ENCODE measurements at regions not wholly inside any gene's neighbourhood (a gene's known extent, or its start where the extent isn't known, plus 50 kb on each side); places are given as distances from the start of the nearest gene placed in this dataset.
"Not testable (repeated sequence)": the region's sequence is repeated elsewhere in the genome, so short reads cannot be mapped to it uniquely, and the experiment has no call there.

DNA sequence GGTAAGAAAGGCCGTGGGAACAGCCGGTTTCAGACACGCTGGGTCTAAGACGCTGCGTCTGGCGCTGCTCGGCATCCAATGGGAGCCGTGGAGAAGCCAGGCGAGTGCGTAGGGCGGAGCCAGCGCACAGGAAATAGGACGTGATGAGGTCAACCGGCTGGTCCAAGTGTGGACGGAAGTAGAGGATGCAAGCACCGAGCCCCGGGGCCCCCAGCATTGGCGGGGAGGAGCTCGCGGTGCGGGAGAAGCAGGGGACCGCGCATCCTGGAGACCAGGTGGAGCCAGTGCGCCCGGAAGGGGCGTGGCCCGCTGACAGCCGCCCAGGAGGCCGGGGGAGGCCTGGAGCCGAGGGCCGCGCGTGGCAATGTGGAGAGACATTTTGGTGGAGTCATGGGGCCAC lies 3976.1 kb upstream of the TPTE start:
- H3K27me3 ChIP-seq (ENCODE audit: insufficient read depth); DNase-seq; H3K36me3 ChIP-seq (replicated peaks in 1 of 2; ENCODE audit: control insufficient read depth in 1 of 2, insufficient read depth in 2 of 2, low read length in 1 of 2); H3K9me3 ChIP-seq; H2AFZ ChIP-seq (ENCODE audit: low read depth); H3K27ac ChIP-seq (ENCODE audit: low read depth in 2 of 2, low read length in 1 of 2); H3K9ac ChIP-seq; CTCF ChIA-PET; H4K20me1 ChIP-seq (ENCODE audit: insufficient read depth); H3F3A ChIP-seq (replicated peaks; ENCODE audit: insufficient read depth); H3K4me3 ChIP-seq (ENCODE audit: low read depth in 2 of 2, low read length in 1 of 2); H3K9me2 ChIP-seq; H3K4me2 ChIP-seq; POLR2A ChIA-PET; H3K79me2 ChIP-seq (ENCODE audit: insufficient read depth); H3K4me1 ChIP-seq (ENCODE audit: control insufficient read depth in 1 of 2, insufficient read depth in 2 of 2, low read depth in 1 of 2, low read length in 1 of 2): not testable (repeated sequence)
- WGBS (ENCODE audit: low lambda C conversion rate): no CpG with 5 or more reads among the region's 33 CpGs

- H3K27me3 ChIP-seq (ENCODE audit: insufficient read depth); POLR2A ChIA-PET; H3K79me2 ChIP-seq (ENCODE audit: insufficient read depth); H3K27ac ChIP-seq (ENCODE audit: low read depth in 2 of 2, low read length in 1 of 2); H3K36me3 ChIP-seq (replicated peaks in 1 of 2; ENCODE audit: control insufficient read depth in 1 of 2, insufficient read depth in 2 of 2, low read length in 1 of 2); H2AFZ ChIP-seq (ENCODE audit: low read depth); H3K9me2 ChIP-seq; H3K9ac ChIP-seq; H3K4me1 ChIP-seq (ENCODE audit: control insufficient read depth in 1 of 2, insufficient read depth in 2 of 2, low read depth in 1 of 2, low read length in 1 of 2); CTCF ChIA-PET; H3F3A ChIP-seq (replicated peaks; ENCODE audit: insufficient read depth); H3K4me2 ChIP-seq; H4K20me1 ChIP-seq (ENCODE audit: insufficient read depth); H3K9me3 ChIP-seq; H3K4me3 ChIP-seq (ENCODE audit: low read depth in 2 of 2, low read length in 1 of 2); DNase-seq: not testable (repeated sequence)
- WGBS (ENCODE audit: low lambda C conversion rate): no CpG with 5 or more reads among the region's 23 CpGs
Observed at GRCh38 chr21:6551045-6551444, 3970.3 kb upstream of the TPTE start.

DNA sequence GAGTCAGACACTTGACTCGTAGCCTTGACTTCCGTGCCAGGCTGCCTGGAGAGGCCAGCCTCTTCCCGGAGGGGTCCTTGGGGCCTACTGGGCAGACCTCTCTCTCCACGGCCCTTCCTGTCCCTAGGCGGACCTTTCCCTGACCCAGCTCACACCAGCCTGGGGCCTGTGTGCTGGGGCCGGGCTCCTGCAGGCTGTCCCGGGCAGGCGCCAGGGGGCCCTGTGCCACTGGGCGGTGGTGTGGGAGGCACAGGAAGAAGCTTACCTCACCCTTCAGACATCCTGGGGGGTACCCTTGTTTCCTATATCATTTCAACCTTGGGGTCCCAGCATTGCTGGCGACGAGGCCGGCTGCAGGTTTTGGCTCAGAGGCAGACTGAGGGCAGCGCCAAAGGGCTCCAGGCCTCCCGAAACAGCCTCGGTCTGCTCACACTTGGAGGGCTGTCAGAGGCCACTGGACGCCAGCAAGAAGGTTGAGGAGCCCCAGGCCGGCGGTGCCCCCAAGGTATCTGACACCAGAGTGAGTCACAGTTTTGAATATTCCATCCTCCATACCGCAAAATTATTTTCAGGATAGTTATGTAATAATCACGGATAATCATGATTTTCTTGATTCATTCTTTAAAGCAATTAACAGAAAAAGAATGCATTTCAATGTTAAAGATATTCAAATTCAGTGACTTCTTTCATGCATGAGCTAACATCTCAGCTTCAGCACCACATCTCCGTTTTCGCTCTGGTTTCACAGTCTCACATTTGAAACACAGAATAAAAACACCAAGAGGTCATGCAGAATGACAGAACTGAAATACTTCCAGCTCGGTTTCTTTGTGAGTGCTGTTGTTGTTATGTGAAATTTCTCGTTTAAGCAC lies 3967.6 kb upstream of the TPTE start:
- H3K9me2 ChIP-seq: not testable (repeated sequence)
- no CpG with 5 or more reads among the region's 24 CpGs for WGBS (ENCODE audit: low lambda C conversion rate)

DNA sequence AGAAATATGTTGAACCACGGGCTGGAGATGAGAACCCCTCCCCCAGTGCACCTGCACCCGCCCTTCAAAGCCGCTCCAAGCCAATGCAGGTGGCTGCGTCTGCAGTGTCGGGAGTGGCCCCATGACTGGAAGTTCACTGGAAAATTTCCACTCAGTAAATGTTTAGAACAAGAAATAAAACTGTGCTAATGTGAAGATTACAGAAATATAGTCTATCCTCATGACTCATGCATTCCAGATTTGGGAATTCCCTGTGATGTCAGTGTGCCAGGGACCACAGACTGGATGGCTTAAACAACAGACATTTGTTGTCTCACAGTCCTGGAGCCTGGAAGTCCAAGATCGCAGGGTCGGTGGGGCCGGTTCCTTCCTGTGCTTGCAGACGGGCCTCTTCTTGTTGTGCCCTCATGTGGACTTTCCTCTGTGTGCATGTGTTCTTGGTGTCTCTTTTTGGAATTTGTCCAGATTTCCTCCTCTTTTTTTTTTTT lies 3967.0 kb upstream of the TPTE start:
- H3K9me3 ChIP-seq; H3K9ac ChIP-seq; H4K20me1 ChIP-seq (ENCODE audit: insufficient read depth); H2AFZ ChIP-seq (ENCODE audit: low read depth); H3K4me3 ChIP-seq (ENCODE audit: low read depth in 2 of 2, low read length in 1 of 2); H3K79me2 ChIP-seq (ENCODE audit: insufficient read depth); DNase-seq; CTCF ChIA-PET; H3K27ac ChIP-seq (ENCODE audit: low read depth in 2 of 2, low read length in 1 of 2); H3F3A ChIP-seq (replicated peaks; ENCODE audit: insufficient read depth); H3K4me2 ChIP-seq; H3K4me1 ChIP-seq (ENCODE audit: control insufficient read depth in 1 of 2, insufficient read depth in 2 of 2, low read depth in 1 of 2, low read length in 1 of 2); H3K27me3 ChIP-seq (ENCODE audit: insufficient read depth); H3K9me2 ChIP-seq; H3K36me3 ChIP-seq (replicated peaks in 1 of 2; ENCODE audit: control insufficient read depth in 1 of 2, insufficient read depth in 2 of 2, low read length in 1 of 2); POLR2A ChIA-PET: not testable (repeated sequence)
- 17% methylated on average over 2 of the region's 9 CpGs for WGBS (ENCODE audit: low lambda C conversion rate)

More for the DNA sequence above, 3967.6 kb upstream of the TPTE start:
- H3K4me1 ChIP-seq (ENCODE audit: control insufficient read depth in 1 of 2, insufficient read depth in 2 of 2, low read depth in 1 of 2, low read length in 1 of 2); H3K79me2 ChIP-seq (ENCODE audit: insufficient read depth); H4K20me1 ChIP-seq (ENCODE audit: insufficient read depth); H3K9me3 ChIP-seq; H3K36me3 ChIP-seq (replicated peaks in 1 of 2; ENCODE audit: control insufficient read depth in 1 of 2, insufficient read depth in 2 of 2, low read length in 1 of 2); H3K27me3 ChIP-seq (ENCODE audit: insufficient read depth); H3K9ac ChIP-seq; H3F3A ChIP-seq (replicated peaks; ENCODE audit: insufficient read depth); H3K4me2 ChIP-seq; H3K4me3 ChIP-seq (ENCODE audit: low read depth in 2 of 2, low read length in 1 of 2); DNase-seq; CTCF ChIA-PET; H3K27ac ChIP-seq (ENCODE audit: low read depth in 2 of 2, low read length in 1 of 2); POLR2A ChIA-PET; H2AFZ ChIP-seq (ENCODE audit: low read depth): not testable (repeated sequence)

DNA sequence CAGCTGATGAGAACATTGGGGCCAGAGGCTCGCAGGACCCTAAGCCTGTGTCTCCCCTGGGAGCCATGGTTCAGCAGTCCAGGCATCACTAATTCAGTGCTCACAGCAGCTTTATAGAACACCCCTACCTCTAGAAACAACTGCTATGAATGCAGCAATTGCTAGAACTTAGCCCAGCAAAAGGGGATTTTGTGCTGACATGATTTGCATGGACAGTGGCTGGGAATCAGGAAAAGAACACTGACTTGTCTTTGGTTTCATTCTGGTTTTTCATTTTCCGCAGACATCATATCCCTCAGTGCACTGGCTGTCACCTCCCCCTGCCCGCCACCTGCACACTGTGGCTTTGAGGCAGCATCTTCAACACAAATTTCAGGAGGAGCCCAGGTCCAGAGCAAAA lies 3964.9 kb upstream of the TPTE start:
- H3K27me3 ChIP-seq (ENCODE audit: insufficient read depth); H3K4me1 ChIP-seq (ENCODE audit: control insufficient read depth in 1 of 2, insufficient read depth in 2 of 2, low read depth in 1 of 2, low read length in 1 of 2); CTCF ChIA-PET; H4K20me1 ChIP-seq (ENCODE audit: insufficient read depth); H3K9me2 ChIP-seq; H3K9ac ChIP-seq; H3K79me2 ChIP-seq (ENCODE audit: insufficient read depth); DNase-seq; H3K9me3 ChIP-seq; H3F3A ChIP-seq (replicated peaks; ENCODE audit: insufficient read depth); H3K27ac ChIP-seq (ENCODE audit: low read depth in 2 of 2, low read length in 1 of 2); H3K36me3 ChIP-seq (replicated peaks in 1 of 2; ENCODE audit: control insufficient read depth in 1 of 2, insufficient read depth in 2 of 2, low read length in 1 of 2); H2AFZ ChIP-seq (ENCODE audit: low read depth); H3K4me2 ChIP-seq; POLR2A ChIA-PET; H3K4me3 ChIP-seq (ENCODE audit: low read depth in 2 of 2, low read length in 1 of 2): not testable (repeated sequence)
- WGBS (ENCODE audit: low lambda C conversion rate): no CpG with 5 or more reads among the region's 3 CpGs

GRCh38 chr21:6557415-6557814 lies 3964.0 kb upstream of the TPTE start:
- H3K9me3 ChIP-seq, CTCF ChIA-PET: not testable (repeated sequence)
- WGBS (ENCODE audit: low lambda C conversion rate): no CpG with 5 or more reads among the region's 14 CpGs

More at GRCh38 chr21:6557415-6557814, 3964.0 kb upstream of the TPTE start:
- H3K4me1 ChIP-seq (ENCODE audit: control insufficient read depth in 1 of 2, insufficient read depth in 2 of 2, low read depth in 1 of 2, low read length in 1 of 2); DNase-seq; H3K27ac ChIP-seq (ENCODE audit: low read depth in 2 of 2, low read length in 1 of 2); H3K27me3 ChIP-seq (ENCODE audit: insufficient read depth); H3K4me2 ChIP-seq; H3K4me3 ChIP-seq (ENCODE audit: low read depth in 2 of 2, low read length in 1 of 2); H4K20me1 ChIP-seq (ENCODE audit: insufficient read depth); H3K9me2 ChIP-seq; H3K36me3 ChIP-seq (replicated peaks in 1 of 2; ENCODE audit: control insufficient read depth in 1 of 2, insufficient read depth in 2 of 2, low read length in 1 of 2); H3K9ac ChIP-seq; POLR2A ChIA-PET; H3F3A ChIP-seq (replicated peaks; ENCODE audit: insufficient read depth); H3K79me2 ChIP-seq (ENCODE audit: insufficient read depth); H2AFZ ChIP-seq (ENCODE audit: low read depth): not testable (repeated sequence)

All from SK-N-SH (cell line).